ENCODE measurements at regions not wholly inside any gene's neighbourhood (a gene's known extent, or its start where the extent isn't known, plus 50 kb on each side); places are given as distances from the start of the nearest gene placed in this dataset.

DNA sequence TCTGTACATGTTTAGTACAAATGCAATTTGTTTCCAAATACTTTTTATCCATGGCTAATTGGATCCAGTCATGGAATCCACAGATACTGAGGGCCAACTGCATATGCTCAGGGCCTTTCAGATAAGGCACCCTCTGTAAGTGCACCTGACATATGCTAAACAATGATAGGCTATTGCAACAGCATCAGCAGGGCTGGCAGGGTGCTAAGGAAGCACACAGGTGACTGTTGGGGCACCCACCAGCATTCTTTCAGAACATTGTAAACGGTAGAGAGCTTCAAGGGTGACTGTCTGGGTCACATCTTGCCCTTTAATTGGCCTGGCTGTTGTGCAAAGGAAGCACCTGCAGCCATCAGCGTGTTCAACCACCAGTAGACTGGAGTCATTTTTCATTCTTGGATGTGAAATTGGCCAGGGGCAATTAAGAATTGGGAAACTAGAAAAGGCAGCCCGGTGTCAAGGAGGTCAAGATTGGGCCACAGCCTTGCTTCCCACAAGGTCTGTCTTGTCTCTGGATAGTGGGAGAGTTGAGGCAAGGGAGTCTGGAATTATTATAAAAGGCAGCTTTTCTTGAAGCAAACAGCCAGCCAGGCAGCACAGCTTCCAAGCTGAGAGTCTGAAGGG is 129.3 kb upstream of the RAI14 start:
- TF ChIP-seq POLR2A (IDR thresholded peaks at IDR 0.05) (no peak), CTCF (IDR thresholded peaks at IDR 0.05) (no peak)

Measured in right lobe of liver (tissue), 4 donors.